HG03432 (cell line): ENCODE measurements at regions not wholly inside any gene's neighbourhood (a gene's known extent, or its start where the extent isn't known, plus 50 kb on each side); places are given as distances from the start of the nearest gene placed in this dataset.
A peak's percentile ranks its signal among the peaks of the same experiment; 100 is the strongest.

ENCODE experiments used
- ATAC-seq: cut with Tn5 transposase; IDR thresholded peaks from one replicate; pipeline ENCODE4 v1.9.1; 2021; ENCODE audit warnings: mild to moderate bottlenecking, moderate library complexity; ENCODE audit not compliant: unreplicated experiment

DNA sequence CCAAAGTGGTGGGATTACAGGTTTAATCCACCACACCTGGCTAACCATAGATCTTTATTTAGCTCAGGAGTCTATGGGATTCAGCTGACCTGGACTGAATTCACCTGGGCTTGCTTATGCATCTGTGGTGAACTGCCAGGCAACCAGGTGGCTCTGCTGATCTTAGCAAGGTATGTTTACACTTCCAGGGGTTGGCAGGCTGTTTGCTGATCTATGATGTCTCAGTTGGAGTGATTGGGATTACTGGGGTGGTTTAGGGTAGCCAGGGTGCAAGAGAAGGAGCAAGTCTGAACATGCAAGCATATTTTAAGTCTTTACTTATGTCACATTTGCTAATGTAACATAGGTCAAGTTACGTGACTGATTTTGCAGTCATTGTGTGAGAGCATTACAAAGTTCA lies 63.6 kb upstream of the JAK2 start:
- no peak for ATAC-seq

- no peak for ATAC-seq
These were observed 63.0 kb upstream of the JAK2 start for GRCh38 chr9:4922101-4922500.

DNA sequence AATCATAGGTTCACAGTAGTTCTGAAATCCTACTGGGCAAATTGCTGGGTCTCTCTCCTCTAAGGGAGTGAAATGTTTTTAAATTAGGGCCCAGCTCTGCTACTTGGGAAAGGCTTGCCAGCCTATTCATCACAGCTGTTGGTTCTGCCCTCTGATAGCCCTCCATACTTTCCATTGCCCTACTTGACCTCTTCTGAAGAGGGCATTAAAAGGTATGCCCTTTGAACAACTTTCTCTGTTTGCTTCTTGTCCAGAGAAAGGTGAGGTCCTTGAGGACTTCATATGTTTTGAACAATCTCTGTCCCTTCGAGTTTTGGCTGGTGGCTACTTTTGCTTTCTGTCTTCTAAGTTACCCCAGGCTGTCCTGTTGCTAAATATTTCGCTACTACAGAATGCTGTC lies 62.3 kb upstream of the JAK2 start:
- no peak for ATAC-seq

DNA sequence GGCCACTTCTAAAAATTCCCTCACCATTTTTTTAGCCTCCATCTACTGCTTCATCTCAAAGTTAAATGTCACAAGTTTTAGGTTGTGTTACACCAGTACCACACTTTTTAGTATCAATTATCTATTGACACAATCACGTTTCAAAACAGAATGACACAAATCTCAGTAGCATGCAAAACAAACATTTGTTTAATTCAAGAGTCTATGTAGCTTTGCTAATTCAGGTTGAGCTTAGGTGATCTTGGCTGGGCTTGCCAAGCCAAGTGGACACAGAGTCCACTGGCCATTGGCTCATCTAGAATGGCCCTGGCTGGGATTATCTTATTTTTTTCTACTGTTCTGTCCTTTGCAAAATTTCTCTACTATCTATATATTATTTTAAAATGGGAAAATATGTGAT lies 61.9 kb upstream of the JAK2 start:
- ATAC-seq = no peak

DNA sequence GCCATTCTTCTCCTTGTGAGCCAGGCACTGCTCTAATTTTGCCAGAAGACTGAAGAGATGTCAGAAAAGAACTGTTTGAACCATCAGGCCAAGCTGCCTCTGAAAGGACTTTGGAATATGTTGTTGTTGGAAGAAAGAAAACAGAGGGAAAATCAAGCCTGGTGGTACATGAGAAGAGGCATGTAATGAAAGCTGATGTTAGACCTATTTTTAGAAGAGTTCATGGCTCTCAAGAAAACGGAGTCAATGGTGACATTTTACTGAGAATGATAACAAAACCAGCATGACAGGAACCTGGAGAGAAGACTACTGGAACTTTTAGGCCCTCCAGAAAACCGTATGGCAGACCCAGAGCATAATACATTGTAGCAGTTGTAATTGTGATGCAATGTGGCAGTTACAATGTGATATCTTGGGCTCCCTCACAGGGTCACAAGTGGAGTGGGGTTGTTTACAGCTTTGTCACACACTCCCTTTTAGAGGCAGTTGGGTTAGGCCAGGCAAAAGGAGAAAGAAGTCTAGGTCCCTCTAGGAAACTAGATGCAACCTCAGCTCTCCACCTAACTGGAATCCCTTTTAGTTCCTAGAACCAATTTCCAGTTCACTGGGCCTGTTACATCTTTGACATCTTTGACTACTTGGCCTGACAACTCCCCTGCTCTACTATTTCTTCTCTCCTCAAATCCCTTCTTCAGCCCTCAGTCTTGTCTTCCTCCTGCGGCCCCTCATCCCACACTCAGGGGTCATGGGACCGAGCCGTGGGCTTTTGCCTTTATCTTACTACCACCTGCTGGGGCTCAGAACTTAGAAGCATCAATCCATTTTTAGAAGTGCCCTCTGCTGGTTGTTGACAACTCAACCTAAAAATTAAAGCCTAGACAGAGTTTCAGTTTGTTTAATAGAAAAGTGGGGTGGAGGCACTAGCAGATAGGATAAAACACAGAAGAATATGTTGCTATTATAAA lies 61.2 kb upstream of the JAK2 start:
- ATAC-seq = peak; percentile 63

DNA sequence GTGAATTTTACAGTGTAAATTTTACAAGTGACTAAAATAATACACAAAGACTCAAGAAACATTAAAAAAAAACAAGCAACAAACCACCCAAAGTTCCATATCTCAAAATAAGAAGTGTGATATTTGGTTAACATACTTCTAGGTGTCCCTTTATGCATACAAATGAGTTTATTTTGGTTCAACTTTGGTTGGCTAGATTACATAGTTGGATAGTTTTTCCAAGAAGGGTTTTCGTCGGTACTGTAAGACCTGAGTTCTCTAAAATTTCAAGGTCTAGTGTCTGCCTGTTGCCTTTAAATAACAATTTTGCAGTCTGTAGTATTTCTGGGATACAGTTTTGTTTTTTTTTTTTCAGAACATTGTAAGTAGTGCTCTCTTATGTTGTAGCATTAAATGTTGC lies 58.8 kb upstream of the JAK2 start:
- ATAC-seq = no peak

GRCh38 chr9:4927043-4927471 lies 58.0 kb upstream of the JAK2 start:
- peak; percentile 66 for ATAC-seq

GRCh38 chr9:4927701-4928100 lies 57.4 kb upstream of the JAK2 start:
- ATAC-seq = no peak

- no peak for ATAC-seq
These were observed 55.2 kb upstream of the JAK2 start for GRCh38 chr9:4929917-4930316.

- ATAC-seq = no peak
These were observed 52.4 kb upstream of the JAK2 start for GRCh38 chr9:4932681-4933080.

DNA sequence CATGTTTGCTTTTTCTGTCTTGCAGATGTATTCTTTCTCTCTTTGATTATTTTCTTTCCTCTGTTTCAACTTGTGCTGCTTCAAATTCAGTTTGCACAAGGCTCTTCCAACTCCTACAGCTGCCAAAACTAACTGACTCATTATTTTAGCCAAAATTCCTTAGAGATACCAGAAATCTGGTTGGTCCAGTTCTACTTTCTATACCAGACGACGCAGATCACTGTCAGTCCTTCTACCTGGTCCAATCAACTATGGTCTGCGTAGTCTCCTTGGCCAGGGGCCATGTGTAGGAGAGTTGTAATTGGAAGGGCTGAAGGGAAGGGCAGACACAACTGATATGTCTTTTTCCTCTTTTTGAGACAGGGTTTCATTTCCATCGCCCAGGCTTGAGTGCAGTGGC lies 51.9 kb upstream of the JAK2 start:
- ATAC-seq = no peak

GRCh38 chr9:4933861-4934260 lies 51.2 kb upstream of the JAK2 start:
- no peak for ATAC-seq

GRCh38 chr9:4935001-4935672 lies 49.9 kb upstream of the JAK2 start:
- no peak for ATAC-seq
